ENCODE measurements at regions not wholly inside any gene's neighbourhood (a gene's known extent, or its start where the extent isn't known, plus 50 kb on each side); places are given as distances from the start of the nearest gene placed in this dataset.

DNA sequence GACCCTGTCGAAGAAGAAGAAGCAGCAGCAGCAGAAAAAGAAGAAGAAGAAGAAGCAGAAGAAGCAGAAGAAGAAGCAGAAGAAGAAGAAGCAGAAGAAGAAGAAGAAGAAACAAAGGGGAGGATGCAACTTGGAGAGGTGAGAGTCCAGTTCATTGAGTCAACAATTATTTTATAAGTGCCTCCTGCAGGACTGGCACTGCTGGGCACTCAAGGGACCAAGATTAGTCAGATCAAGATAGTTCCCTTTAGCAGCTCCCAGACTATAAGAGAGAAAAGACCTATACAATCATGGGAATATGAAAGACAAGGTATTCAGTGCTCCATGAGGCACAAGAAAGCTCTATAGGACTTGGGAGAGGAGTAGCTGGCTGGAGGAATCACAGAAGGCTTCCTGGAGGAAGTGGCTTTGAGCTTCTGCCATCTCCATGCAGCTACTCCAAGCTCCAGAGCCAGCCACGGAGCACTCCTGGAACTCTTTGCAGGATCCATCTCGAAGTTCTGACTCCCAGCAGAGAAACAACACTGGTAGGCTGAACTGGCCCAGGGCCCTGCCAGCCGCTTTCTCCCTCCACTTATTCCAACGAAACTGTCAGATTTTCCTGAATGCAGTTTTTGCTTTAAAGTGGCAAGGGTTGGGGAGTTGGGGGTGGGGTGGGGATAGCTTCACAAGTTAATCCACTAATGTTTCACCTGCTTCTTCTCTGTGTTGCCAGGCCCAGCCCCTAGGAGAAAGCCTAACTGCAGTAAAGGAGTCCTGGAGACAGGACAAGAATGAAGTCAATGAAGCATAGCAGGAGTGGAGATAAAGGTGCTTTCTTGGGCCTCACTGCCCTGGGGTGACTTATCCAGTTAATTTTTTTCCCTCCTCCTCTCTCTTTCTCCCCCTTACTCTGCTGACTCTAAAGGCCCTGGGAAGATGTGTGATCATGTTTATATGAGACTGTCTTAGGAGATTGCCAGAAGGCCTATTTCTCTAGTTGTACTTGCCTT lies 140.1 kb upstream of the PARP11 start:
- DNase-seq, result no peak

DNA sequence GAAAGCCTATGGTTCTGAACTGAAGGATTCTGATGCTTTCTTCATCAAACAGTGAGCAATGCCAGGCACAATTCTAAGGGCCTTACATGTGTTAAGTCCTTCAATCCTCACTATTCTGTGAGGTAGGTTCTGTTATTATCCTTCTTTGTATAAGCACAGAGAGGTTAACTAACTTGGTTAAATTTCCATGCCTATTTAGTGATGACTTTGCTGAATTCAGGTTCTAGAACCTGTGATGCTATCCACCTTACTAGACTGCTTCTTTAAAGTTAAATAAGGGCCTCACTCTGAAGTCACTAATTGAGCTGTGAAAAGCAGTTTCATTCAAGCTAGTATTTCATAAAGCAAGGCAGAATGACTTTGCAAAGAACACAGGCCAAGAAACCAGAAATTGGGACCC lies 138.9 kb upstream of the PARP11 start:
- no peak for DNase-seq

DNA sequence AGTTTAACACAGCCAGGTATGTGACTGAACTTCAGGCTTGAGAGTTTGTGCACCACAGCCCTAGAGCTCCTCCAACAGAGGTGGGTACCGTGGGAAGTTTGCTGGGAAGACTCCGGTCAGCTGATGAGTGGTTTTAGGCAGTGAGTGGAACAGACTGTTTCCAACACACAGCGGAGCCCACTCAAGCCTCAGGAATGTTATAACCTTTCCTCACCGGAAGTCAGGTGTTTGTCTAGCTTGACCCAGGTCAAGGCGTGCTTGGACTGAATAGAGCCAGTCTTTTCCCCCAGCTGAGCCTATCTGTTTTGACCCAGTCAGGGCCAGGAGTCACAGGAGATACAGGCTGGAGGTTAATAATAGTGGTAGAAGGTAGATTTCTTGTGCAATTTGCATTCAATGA lies 138.4 kb upstream of the PARP11 start:
- DNase-seq, result no peak

DNA sequence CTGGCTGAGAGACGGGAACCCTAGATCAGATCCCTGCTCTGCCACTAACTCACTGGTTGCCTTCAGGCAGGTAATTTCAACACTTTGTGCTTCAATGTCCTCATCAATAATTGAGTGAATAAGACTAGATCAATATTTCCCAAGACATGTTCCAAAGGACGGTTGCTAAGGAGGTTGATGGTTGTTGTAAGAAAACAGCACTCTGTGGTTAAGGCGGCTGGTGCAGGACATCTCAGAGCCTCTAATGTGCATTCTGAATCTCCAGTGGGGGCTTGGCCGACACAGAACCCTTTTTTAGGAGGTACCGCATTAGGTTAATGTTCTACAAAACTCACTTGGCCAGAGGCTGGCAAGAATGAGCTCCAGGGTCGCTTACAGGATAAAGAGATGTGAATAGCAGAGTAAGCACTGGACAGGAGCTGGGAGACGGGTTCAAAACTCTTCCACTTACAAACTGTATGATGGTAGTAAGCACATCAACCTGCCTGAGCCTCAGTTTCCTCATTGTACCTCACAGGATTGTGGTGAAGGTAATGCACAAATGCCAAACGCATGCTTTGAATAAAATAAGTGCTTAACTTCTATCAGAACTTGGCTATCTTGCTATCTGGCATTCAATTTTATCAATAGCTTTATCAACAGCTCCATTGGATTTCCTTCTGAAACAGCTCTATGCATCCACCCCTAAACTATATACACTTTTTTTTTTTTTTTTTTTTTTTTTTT lies 136.9 kb upstream of the PARP11 start:
- no peak for DNase-seq

DNA sequence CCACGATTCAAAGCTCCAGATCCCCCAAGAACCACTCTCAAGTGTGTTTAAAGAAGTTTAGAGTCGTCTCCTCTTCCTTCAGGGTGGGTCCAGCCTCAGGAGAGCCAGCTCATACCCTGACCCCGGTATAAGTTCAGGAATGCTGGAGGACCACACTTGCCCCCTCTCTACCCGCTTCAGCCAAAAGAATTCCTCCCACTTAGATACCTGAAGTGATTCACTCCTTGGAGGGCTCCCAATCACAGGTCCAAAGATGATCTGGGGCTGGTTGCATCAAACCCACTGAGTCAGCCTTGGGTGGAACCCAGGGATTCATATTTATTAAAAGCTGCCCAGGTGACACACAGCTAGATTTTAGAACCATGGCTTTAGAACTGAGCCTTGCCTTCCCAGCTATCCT lies 133.5 kb upstream of the PARP11 start:
- no peak for DNase-seq

DNA sequence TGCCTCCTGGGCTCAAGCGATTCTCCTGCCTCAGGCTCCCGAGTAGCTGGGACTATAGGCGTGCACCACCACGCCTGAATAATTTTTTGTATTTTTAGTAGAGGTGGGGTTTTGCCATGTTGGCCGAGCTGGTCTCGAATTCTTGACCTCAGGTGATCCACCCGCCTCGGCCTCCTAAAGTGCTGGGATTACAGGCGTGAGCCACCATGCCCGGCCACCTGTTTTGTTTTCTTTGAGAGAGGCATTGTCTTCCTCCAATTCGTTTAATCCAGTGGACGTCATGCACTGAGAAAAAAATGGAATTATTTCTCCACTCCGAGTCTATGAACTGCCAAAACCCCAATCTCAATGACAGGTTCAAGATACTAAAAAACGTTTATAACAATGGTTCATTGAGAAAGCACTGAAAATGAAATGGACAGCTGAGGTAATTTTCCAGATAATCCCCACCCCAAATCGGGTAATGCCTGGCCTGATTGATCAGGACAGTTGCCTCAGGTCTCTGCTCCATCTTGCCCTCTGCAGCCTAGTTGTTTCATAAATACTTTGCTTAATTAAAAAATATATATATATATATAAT lies 132.7 kb upstream of the PARP11 start:
- no peak for DNase-seq

DNA sequence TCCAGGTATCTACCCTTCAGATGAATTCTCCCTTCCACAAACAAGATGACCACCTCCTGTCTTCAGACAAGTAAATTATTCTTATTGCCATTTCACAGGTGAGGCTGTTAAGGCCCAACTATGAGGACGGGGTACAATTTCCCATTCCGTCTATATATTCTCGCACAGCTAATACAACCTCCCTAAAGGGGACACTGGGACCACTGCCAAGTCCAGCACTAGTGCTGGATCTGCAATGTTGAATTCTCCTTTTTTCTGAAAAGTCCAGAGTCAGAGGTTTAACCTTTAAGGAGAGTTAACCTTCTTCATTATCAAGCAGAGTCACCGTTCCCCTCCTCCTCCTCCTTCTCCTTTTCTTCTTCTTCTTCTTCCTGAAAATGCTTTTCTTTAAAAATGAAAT lies 130.4 kb upstream of the PARP11 start:
- no peak for DNase-seq

DNA sequence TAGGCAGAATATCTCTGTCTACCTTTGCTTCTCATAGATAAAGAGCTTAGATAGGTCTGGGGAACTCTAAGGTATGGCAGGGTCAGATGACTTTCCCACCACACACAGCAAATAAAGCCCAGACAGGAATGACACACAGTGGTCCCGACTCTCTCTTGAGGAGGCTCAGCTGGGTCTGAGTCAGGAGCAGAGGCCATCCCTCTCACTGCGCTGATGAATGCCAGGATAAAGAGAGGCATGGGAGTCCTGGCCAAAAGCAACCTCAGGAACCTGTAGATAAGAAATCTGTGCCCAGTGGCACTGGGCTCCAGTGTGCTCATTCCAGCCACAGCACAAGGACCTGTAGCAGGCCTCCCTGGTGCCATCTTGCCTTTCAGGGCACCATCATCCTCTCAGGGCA lies 129.4 kb upstream of the PARP11 start:
- DNase-seq, result no peak

DNA sequence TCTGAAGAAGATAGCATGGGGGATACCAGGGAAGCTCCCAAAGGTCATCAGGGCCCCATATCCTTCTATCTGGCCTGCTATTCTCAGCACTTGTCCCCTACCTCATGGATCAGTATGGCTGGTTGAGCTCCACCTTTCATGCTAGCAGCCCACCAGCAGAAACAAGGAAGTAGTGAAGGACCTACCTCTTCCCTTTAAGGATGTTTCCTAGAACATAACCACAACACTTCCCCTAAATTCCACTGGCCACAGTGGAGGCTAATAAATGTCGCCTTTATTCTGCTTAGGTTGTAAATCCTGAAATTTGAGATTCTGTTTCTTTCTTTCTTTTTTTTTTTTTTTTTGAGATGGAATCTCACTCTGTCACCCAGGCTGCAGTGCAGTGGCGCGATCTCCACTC lies 128.6 kb upstream of the PARP11 start:
- no peak for DNase-seq

DNA sequence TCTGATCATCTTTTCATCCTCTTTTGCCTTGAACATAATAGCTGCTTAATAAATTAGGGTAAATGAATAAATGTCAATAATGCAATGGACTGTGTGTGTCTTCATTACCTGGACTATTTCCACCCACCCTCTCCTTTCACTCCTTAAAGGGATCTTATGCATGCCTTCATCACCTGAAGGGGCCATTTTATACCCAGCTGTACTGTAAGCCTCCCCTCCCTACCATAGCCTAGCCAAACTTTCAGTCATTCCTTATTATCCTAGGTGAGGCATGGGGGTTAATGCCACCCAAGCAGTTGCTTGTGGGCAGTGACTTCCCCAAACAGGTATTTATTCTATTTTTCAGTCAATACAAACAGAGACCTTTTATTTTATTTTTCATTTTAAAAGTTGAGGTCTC lies 127.8 kb upstream of the PARP11 start:
- no peak for DNase-seq

DNA sequence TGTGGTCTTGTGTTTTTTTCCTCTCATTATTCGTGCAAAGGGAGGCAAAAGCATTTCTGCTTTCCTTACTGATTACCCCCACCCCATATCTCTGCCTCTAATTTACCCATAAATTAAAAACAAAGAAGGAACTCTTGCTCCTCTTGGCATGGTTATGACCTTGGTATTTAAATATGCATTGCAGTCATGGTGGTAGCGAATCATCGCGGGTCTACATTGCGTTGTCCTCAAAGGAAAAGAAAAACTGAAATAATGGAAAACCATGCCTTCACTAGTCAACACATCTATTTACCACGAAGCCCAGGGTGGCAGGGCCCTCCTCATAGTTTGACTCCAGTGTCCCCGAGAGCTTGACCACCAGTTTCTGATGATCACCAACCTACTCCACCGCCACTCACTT lies 126.7 kb upstream of the PARP11 start:
- no peak for DNase-seq

DNA sequence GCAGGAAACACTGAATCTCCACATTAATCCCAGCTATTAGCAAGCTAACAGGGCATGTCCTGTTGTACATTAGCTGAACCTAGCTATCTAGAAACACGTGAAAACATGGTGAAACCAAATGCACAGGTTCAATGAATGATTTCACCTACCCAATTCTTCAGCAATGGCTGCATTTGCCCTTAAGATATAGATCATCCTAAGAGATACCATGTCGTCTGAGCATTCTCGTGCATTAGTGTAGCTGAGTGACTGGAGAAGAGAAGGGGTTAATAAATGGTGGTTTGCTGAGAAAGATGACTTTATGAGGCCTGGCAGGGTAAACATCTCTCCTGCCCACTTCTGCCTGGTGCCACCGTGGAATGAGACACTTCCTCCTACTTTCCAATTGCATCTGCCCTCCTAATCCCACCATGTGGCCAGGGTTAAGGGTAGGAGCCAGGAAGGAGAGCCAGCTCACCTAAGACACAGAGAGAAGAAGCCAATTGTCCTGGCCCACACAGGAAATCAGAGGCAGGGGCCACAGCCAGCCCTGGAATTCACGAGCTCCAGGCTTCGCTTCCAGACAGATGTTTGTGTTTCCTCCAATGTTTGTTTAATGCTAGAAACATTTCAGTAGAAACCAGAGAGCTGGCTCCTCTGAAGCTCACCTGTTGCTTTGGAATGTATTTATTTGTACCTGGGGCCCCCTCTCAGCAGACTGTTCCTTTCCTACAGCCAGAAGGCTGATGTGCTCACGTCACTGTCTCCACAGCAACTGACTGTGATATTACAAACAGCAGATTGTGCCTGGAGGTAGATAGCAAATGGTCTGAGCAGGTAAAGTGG lies 126.0 kb upstream of the PARP11 start:
- DNase-seq, result peak; percentile 18

DNA sequence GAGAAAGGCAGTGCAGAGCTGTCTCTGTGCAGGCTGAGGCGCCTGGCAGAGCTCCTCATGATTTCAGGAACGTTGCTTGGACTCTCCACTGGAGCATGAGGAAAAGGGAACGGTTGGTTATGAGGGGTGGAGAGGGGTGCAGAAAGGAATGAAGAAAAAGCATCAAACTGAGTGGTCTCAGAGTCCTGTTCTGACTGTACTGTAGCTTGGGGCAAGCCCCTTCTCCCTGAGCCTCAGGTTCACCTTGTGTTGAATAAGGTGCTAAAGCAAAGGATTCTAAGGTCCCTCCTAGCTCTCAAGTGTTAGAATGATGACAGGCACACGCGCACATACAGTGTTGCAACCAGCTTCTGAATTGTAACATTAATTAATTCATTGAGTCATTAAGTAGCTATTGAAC lies 125.2 kb upstream of the PARP11 start:
- DNase-seq, result no peak

DNA sequence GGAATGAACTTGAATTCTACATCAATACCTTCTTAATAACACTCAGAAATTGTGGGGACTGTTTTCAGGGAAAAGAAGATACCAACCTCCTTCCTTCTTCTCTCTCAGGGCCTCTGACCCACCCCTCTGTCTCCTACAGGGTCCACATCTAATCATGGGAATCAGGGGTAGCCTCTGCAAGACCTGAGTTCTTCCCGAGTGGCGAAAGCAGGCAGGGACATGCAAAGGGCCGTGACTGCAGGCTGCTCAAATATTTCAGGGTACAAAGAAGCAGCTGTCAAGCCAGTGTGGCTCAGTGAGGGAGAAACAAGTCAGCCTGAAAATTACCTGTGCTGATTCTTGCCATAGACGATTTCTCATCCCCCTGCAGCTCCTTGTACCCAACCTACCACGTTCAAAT lies 123.1 kb upstream of the PARP11 start:
- DNase-seq, result no peak

DNA sequence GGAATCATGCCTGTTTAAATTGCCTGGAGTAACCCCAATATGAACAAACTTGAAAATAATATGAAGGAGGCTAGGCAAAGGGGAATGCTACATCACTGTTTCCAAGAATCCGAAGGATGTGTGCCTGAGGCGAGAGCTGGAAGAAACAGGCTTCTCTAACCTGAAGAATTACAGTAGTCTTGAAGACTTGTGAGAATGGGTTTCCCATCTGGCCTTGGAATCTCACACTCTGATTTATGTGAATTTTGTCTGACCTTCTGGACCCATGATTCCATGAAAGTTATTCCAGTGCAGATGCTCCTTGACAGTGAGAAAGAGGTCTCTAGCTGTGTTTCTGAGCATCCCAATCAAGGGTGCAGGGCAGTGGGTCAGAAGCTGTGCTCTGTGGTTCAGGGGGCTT lies 122.1 kb upstream of the PARP11 start:
- DNase-seq, result no peak

DNA sequence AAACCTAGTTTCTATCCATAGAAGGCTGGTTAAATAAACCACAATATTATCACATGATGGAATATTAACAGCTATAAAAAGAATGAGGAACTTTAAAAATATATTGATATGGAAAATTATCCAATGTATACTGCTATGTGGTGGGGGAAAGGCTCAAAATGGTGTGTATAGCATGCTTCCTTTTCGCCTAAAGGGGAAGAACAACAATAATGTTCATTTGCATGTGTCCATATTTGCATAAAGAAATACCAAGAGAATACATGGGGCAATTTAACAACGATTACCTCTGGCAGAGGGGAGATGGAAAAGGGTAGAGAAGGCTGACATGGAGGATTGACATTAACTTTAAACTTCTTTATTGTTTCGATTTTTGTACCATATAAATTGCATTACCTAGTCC lies 121.3 kb upstream of the PARP11 start:
- no peak for DNase-seq

DNA sequence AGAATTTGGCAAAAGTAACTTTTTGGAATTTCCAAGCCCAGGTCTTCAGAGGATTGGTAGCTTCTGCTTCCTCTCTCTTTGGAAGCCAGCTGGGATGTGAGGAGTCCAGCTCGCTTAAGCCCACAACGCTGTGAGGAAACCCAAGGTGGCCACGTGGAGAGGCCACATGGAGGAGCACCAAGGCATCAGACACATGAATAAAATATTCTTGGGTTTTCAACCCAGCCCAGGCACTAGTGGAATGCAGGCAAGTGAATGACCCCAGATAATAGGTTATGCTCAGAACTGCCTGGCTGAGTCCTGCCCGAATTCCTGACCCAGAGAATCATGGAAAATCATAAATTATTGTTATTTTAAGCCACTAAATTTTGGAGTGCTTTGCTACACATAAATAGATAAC lies 119.7 kb upstream of the PARP11 start:
- no peak for DNase-seq

DNA sequence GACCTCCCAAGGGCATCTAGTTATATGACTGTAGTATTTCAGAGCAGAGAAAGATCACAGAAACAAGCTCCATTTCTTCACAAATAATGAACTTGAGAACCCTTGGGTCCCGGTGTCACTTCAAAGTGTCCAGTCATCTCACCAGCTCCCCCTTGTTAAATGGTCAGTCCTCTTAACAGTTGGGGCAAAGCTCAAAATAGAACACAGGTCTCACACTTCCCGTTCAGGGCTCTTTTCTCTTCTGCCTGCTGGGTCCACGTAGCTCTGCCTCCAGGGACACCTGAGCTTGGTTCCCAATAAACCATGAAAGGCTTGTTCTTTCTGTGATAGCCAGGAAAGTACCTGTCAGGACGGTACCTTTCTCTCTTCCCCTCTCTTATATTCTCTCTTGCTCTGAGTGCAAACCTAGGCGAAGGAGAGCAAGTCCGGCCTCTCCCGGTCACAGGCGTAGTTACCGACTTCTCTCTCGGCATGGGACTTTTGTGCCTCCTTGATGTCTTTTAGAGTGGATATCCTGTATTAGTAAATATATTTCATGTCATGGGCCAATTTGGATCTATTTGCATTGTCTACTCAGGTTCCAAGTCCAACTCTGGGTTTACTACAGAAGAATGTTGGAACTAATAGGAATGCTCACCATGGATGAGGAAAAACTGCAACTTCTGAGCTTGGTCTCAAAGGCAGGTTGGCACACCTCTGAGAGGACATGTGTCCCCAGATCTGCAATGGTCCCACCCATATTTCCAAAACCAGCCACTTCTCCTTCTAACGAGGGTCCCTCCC lies 118.8 kb upstream of the PARP11 start:
- DNase-seq, result no peak

DNA sequence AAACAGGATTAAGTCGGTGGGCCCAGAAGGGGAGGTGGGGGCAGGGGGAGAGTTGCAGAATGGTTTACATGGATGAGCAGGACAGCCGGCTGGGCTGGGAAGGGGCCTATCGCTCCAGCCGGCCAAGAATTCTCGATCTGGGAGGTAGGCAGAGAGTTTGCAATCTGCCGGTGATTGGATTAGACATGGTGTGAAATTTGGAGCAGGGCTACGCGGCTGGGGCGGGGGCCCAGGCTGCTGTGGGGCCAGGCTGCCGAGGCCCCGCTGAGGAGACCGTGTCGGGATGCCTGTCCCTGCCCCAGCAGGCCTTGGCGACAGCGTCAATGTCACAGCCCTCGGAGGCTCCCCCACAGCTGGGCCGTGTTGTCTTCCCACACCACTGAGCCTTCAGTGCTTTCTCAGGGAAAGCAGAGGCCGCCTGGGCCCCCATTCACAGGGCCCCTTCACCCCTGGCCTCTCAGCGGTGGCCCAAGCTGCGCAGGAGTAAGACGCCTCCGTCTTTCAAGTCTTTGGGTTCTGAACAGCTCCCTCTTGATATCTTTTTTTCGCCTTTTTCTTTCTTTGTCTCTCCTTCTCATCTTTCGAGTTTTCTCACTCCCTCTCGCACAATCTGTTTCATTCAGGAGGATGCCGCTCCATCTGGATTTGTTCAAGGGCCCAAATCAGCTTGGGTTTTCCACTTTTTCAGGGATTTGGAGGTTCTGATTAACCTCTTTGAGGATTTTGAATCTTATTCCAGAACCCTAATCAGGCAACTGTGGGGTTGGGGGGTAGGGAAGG lies 117.5 kb upstream of the PARP11 start:
- DNase-seq, result no peak

DNA sequence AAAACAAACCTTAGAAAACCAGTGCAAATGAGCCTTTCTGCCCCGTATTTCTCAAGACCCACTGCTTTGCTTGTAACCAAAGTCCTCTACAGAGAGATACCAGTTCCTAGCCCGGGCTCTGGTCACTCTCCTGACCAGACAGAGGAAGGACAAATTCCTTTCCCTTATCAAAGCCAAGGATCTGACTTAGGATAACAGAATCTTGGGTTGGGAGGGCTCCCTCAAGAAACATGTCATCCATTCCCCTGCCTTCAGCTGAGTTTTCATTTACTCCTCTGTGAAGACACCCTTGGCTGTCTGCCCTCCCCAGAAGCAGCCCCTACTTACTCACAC lies 116.0 kb upstream of the PARP11 start:
- no peak for DNase-seq

DNA sequence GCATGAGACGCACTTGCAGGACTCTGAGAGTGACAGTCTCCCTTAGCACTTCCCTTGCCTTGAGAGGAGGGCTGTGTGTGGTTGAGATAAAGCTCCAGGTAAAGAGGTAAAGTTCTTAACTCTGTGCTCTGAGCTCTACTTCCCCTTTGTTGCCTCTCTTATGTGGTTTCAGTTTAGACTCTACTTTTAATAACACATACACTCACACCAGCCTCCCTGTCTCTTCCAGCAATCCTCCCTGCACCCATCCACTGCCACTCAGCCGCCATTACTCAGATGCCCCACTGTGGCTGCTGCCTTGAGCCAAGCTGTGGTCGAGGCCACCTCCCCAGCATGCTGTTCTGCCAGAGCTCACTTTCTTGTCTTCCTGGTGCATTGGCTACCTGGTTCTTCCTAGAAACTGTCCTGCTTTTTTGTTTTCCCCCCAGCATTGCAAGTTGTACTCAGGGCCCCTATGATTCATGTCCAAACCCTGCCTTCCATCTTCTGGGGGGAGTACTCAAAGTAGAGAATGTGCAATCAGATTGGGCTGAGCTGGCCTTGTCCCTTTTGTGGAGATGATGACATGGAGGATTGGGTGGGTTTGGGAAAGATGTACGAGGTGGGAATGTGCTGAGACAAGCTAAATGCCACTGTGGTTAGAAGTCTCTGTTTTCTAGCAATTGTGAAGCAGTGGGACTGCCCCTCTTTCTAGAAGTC lies 115.5 kb upstream of the PARP11 start:
- DNase-seq, result peak; percentile 61
